ENCODE measurements at regions not wholly inside any gene's neighbourhood (a gene's known extent, or its start where the extent isn't known, plus 50 kb on each side); places are given as distances from the start of the nearest gene placed in this dataset.

- DNase-seq: no peak
Measured at GRCh38 chrX:20596856-20597255, 330.1 kb upstream of the RPS6KA3 start.

DNA sequence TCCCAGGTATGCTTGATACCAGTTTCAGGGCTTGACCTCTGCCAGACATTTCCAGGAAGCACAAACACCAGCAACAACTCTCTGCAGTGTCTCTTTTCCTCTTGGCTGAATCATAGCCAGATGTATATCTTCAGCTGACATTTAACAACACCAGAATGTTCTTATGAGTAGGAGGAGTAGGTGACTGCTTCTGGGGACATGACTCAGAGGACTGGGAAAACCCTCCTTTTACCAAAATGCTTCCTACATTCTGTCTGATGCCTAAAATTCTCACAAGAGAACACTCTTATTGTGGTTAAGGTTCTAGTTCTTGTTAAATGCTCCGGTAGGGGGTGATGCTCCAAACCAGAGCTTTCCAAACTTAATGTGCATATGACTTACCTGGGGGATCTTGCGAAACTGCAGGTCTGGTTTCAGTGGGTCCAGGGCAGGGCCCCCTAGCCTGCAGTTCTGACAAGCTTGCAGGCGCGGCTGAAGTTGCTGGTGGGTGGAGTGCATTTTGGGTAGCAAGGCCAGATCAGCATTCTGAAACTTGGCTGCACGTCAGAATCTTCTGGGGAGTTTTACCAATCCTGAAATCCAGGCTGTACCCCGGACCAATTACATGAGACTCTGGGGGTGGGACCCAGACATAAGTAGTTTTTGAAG, 329.3 kb upstream of the RPS6KA3 start:
- DNase-seq: no peak

- no peak for DNase-seq
Measured at GRCh38 chrX:20594985-20595384, 328.3 kb upstream of the RPS6KA3 start.

DNA sequence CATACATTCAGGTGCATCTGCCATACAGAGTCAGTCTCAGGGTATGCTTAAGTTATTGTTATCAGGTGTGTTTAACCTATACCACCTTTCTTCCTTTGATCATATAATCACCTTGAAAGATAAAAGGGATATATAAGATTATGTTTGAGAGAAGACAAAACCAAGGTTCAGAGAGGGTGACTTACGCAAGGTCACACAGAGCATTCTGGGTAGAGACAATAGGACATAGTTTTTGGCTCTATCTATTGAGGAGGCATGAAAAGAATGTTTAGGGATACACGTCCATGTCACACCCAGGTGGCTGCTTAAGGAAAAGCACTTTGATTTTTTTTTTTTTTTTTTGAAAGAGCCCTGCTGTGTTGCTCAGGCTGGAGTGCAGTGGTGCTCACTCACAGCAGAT, 327.1 kb upstream of the RPS6KA3 start:
- no peak for DNase-seq

DNA sequence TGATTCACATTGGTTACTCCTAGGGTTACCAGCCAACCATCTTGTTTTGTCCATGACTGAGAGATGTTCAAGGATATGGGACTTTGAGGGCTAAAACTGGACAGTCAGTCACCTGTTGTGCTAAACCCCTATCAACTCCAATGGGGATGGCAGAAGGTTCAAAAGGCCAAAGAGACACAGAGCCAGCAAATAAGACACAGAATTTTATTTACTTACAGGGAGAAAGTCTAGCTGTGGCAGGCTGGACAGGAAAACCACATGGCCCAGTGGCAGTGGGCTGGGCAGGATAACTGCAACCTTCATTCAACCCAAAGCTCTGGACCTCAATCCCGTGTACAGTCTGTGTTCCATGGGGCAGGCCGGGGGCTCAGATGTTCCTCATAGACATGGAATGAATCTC, 326.7 kb upstream of the RPS6KA3 start:
- no peak for DNase-seq

GRCh38 chrX:20591246-20591645, 324.5 kb upstream of the RPS6KA3 start:
- DNase-seq: no peak

GRCh38 chrX:20585782-20586181, 319.1 kb upstream of the RPS6KA3 start:
- DNase-seq: no peak

DNA sequence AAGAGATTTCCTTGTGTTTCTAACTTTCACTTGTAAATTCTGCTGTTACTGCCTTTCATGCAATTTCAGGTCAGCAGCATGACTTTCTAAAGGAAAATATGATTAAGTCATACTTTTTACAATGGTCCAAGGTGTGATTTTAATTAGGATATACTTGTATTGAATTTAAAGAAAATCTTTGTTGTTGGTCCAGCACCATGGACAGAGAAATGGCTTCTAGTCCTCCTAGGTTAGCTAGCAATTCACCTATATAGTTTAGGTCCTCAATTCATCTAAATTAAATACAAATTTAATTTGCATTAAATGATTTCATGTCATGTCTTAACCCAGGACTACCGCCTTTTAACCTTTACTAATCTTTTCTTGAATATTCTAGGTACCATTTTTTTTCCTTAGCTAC, 304.9 kb upstream of the RPS6KA3 start:
- no peak for DNase-seq

- DNase-seq: no peak
Measured at GRCh38 chrX:20567108-20567507, 300.4 kb upstream of the RPS6KA3 start.

GRCh38 chrX:20547611-20548051, 280.9 kb upstream of the RPS6KA3 start:
- no peak for DNase-seq

GRCh38 chrX:20545538-20545937, 278.8 kb upstream of the RPS6KA3 start:
- no peak for DNase-seq

DNA sequence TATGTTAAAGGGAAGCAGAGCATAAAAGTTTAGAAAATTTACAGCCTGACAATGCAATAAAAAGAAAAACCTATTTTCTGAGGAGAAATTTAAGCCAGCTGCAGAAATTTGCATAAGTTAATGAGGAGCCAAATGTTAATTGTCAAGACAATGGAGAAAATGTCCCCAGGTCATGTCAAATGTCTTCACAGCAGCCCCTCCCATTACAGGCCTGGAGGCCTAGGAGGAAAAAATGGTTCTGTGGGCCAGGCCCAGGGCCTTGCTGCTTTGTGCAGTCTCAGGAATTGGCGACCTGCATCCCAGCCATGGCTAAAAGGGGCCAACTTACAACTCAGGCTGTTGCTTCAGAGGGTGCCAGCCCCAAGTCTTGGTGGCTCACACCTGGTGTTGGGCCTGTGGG, 275.4 kb upstream of the RPS6KA3 start:
- no peak for DNase-seq

GRCh38 chrX:20538974-20539373, 272.3 kb upstream of the RPS6KA3 start:
- DNase-seq: no peak

DNA sequence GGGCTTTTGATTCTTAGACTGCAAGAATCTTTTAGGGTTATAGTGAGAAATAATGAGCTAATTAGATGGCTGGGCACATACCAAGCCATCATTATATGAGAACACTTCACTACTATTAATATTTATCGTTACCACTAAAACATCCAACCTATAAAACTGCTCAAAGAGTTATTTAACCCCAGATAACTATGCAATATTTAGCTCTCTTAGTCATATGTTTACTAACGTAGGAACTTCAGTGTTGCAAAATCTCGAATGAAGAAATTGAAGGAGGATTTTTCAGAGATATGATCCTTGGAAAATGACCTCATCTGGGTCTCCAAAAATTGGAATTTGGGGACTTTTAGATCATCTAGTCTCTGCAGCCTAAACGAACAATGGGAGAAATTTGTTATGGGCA, 265.0 kb upstream of the RPS6KA3 start:
- no peak for DNase-seq

- peak; percentile 23 to 34 for DNase-seq
Measured at GRCh38 chrX:20530406-20530921, 263.8 kb upstream of the RPS6KA3 start.

DNA sequence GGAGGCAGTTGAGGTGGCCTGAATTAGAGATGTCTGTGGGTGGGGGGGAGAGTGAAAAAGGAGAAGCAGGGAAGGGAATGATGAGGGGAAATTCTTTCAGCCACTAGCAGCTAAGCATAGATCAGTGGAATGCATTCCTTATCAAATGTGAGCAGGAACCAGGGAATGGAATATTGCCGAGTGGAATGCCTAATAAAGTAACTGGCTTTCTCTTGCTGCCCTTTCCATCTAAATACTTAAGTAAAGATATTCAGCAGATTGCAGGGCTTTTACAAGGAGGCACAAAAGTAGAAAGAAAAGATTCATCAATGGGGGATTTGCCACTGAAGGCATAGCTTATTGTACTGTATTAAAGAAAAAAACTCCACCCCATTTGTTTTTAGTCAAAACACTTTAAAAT, 263.0 kb upstream of the RPS6KA3 start:
- no peak for DNase-seq

DNA sequence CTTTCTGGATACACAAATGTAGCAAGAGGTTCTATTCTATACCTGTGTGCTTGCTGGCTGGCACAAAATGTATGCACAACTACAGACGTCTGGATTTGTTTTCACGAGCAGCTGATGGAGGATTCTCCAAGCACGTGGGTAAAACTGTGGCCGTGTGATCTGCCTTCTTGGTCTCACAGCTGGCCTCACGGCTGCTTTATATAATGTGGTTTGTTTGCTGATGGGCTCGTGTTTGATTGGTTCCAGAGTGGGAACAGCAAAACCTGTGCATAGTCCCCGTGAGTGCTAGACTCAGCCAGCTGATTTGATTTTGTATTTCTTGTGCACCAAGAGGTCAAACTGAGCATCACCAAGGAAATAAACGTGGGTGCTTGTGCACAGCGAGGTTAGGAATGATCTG, 262.6 kb upstream of the RPS6KA3 start:
- DNase-seq: no peak

GRCh38 chrX:20527558-20528011, 260.9 kb upstream of the RPS6KA3 start:
- DNase-seq: no peak

- DNase-seq: no peak
Measured at GRCh38 chrX:20527041-20527440, 260.3 kb upstream of the RPS6KA3 start.

DNA sequence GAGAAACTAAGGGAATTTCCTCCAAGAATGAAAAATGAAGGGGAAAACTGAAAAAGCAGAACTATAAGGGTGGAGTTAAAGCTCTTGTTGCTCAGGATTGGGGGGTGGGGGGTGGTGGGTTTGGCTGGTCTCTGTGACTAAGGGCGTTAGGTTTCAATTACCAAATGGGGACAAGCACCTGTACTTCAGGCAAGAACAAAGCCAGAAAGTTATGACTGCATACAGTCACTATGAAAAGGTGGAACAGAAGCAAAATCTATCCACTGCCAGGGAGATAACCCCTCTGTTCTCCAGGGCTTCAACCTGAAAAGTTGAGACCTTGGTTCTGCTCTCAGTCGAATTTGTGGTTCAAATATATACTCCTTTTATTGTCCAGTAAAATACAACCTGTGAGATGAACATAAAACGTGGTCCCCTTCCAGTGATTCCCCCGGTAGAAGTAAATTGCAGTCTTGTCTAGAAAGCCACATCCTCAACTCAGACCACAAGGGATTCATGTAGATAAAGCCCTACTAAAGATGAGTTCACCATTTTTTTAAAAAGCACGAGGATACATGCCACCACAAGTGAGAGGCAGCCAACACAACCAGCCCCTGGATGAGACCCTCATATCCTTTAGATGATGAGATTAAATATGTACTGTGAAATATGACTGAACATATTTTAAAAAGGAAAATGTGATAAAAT, 257.1 kb upstream of the RPS6KA3 start:
- DNase-seq: no peak

- DNase-seq: no peak
Measured at GRCh38 chrX:20522420-20522819, 255.7 kb upstream of the RPS6KA3 start.

DNA sequence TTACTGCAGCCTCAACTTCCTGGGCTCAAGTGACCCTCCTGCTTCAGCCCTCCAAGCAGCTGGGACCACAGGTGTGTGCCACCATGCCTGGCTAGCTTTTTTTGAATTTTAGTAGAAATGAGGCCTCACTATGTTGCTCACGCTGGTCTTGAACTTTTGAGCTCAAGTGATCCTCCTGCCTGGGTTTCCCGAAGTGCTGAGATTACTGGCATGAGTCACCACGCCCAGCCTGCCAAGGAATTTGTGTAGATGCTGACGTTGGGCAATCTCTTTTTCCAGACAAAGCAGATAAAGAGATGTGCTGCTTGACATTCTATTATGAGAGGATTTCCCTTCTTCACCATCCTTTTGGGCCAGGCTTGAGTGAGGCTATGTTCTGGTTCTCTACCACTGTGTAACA, 254.5 kb upstream of the RPS6KA3 start:
- no peak for DNase-seq

GRCh38 chrX:20519826-20520225, 253.1 kb upstream of the RPS6KA3 start:
- DNase-seq: no peak

DNA sequence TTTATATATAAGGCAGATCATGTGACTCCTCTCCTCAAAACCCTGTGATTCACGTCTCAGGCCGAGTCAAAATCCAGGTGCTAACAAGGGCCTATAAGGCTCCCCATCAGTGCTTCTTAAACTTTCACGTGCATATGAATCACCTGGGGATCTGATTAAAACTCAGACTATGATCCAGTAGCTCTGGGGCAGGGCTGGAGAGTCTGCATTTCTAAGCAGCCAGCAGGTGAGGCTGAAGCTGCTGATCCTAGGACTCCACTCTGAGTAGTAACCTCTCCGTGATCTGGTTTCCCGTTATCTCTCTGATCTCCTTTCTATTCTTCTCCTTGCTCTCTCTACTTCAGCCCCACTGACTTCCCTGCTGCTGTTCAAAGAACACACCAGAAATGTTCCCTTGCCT, 252.4 kb upstream of the RPS6KA3 start:
- DNase-seq: no peak

- no peak for DNase-seq
Measured at GRCh38 chrX:20517565-20517964, 250.9 kb upstream of the RPS6KA3 start.

Data from NCI-H187 (cell line).